HG03571 (cell line): ENCODE measurements at regions not wholly inside any gene's neighbourhood (a gene's known extent, or its start where the extent isn't known, plus 50 kb on each side); places are given as distances from the start of the nearest gene placed in this dataset.
"Not testable (repeated sequence)": the region's sequence is repeated elsewhere in the genome, so short reads cannot be mapped to it uniquely, and the experiment has no call there.

Experiments used
- ATAC-seq: cut with Tn5 transposase; IDR thresholded peaks from one replicate; pipeline ENCODE4 v1.9.1; 2021; ENCODE audit not compliant: unreplicated experiment

DNA sequence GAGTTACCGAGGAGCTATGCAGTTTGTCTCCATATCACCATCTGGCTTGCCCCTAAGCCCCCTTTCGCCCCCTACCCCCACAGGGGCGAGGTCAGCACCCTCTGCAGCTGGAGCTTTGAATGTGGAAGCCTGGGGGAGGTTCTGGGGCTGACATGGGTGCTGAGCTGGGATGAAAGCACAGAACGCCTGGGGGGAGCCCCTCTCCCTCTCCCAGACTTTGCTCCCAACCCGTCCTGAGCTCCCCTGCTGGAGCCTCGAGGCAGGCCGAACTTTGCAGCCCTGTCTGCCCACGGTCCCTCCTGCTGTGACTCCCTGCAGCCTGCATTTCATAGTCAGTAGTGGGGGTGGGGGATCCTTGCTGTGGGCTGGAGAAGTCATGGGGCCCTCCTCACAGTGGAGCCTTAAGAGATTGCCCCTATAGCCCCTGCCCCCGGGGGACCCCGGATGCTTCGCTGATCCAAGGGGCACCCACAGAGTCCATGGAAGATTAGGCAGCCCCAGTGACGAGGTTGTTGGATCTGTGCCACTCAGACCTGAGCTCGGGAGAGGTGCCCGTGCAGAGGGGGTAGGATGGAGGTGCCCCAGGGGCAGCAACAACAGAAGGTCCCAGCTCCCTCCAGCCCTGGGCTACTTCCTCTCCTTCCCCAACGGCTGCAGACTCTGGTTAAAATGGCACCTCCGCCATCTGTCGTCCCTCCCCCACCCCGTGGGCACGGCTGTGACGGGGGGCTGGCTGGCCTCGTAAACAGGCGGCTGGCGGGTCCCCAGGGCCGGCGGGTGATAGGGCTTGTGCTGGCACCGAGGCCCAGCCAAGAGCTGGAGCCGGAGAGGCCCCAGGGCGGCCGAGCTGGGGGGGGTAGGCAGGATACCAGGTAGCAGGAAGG is 162.0 kb downstream of the C9orf50 start:
- ATAC-seq: no peak

DNA sequence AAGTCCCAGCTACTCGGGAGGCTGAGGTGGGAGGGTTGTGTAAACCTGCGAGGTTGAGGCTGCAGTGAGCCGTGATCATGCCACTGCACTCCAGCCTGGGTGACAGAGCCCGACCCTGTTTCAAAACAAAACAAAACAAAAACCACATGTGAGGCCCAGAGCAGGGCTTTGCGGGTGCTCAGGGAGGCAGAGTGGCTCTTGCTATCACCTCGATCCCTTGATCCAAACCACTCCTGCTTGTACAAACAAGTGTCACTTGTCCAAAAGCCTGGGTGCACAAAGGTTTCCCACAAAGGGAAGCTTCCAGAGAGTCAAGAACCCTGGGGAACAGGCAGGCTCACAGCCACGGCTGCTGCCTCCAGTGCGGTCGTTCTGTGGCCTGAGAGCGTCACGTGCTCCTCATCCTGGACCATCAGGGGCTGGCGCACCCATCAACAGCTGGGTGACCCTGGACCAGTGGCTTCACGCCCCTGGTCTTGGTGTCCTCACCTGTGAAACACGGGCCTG is 162.7 kb downstream of the C9orf50 start:
- ATAC-seq: no peak

DNA sequence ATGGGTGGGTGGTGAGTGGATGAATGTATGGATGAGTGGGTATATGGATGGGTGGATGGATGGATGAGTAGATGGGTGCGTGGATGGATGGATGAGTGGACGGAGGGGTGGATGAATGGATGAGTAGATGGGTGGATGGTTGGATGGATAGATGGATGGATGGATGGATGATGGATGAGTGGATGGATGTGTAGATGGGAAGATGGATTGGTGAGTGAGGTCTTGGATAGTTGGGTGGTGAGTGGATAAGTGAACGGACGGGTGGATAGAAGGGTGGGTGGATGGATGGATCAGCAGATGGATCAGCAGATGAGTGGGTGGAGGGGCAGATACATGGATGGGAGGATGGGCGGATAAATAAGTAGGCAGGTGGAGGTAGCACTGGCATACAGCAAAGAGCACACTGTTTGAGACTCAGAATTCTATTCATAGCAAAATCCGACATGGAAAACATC is 163.5 kb downstream of the C9orf50 start:
- ATAC-seq: no peak

- no peak for ATAC-seq
Observed at GRCh38 chr9:129456549-129457324, 164.2 kb downstream of the C9orf50 start.

GRCh38 chr9:129455151-129455995 is 165.5 kb downstream of the C9orf50 start:
- ATAC-seq: no peak

GRCh38 chr9:129454467-129455067 is 166.3 kb downstream of the C9orf50 start:
- no peak for ATAC-seq

- ATAC-seq: no peak
Observed at GRCh38 chr9:129453734-129454133, 167.2 kb downstream of the C9orf50 start.

- ATAC-seq: no peak
Observed at GRCh38 chr9:129451669-129452068, 169.2 kb downstream of the C9orf50 start.

DNA sequence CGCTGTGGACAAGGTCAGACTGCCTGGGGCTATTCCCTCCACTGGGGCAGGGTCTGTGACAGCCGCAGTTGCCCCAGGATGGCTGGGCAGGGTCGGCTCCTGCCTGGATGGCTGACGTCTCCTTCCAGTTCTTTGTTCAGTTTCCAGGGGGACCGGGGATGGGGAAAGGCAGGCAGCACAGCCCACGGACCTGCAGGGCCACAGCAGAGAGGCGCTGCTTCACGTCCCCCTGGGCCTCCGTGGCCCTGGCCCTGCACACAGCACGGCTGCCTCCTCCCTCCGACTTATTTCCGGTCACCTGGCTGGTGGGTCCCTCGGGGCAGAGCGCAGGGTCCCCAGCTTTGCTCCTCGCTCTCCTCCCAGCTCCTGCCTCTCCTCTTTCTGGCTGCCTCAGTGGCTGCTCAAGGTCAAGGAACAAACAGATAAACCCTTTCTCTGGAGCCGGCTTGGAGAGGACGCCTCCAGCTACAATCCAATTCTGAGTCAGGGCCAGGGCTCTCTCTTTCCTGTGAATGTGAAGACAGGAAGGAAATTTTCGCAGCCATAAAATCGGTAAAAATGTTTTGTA is 169.7 kb downstream of the C9orf50 start:
- no peak for ATAC-seq

- ATAC-seq: no peak
Observed at GRCh38 chr9:129449066-129449465, 171.8 kb downstream of the C9orf50 start.

- no peak for ATAC-seq
Observed at GRCh38 chr9:129446828-129447550, 173.9 kb downstream of the C9orf50 start.

- ATAC-seq: no peak
Observed at GRCh38 chr9:129445794-129446306, 175.1 kb downstream of the C9orf50 start.

DNA sequence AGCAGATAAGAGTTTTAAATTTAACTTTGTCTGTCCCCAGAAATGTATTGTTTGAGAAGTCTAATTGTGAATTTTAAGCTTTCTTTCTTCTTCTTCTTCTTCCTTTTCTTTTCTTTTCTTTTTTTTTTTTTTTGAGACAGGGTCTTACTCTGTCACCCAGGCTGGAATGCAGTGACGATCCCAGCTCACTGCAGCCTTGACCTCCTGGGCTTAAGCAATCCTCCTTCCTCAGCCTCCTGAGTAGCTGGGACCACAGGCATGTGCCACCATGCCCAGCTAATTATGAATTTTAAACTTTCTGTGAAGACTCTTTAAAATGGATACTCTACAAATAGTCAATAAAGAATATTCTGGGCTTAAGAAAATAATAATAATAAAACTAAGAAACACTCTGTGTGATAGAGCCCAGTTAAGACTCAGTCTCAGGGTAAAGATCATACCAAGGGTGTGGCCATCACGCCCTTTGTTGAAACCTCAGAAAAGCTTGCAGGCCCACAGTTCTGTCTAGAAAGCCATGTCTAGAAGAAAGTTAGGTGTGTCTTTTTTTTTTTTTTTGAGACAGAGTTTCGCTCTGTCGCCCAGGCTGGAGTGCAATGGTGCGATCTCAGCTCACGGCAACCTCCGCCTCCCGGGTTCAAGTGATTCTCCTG is 177.3 kb downstream of the C9orf50 start:
- ATAC-seq: not testable (repeated sequence)

DNA sequence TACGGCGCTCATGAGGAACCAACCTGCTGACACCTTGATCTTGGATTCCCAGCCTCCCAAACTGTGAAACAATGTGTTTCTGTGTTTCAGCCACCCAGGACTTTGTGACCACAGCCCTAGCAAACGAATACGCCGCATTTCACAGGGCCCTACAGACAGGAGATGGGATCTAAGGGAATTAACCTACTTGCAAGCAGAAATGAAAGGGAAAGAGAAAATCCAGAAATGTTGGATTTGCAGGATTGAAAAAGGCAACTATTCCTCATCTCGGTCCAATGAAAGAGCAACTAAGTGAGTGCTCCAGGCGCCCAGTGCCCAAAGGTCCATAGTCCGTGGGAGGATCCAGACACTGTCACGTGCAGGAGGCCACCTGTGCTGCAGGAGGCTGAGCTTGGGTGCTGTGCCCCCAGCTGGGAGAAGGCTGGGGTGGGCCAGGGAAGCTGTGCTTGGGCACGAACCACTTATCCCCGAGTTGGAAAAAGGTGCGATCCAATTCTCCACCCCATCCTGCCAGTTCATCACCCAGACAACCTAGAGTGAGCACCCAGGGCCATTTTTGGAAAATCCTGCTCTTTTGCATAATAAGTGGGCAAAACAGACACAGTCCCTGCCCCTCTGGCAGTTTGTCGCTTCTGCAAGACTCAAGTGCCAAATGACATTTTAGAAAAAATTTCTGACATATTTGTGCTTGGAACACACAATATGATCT is 177.9 kb downstream of the C9orf50 start:
- ATAC-seq: no peak

GRCh38 chr9:129441852-129442251 is 179.0 kb downstream of the C9orf50 start:
- ATAC-seq: no peak

- no peak for ATAC-seq
Observed at GRCh38 chr9:129440435-129441186, 180.3 kb downstream of the C9orf50 start.

GRCh38 chr9:129439242-129439641 is 181.7 kb downstream of the C9orf50 start:
- no peak for ATAC-seq
